ENCODE measurements at regions not wholly inside any gene's neighbourhood (a gene's known extent, or its start where the extent isn't known, plus 50 kb on each side); places are given as distances from the start of the nearest gene placed in this dataset.

DNA sequence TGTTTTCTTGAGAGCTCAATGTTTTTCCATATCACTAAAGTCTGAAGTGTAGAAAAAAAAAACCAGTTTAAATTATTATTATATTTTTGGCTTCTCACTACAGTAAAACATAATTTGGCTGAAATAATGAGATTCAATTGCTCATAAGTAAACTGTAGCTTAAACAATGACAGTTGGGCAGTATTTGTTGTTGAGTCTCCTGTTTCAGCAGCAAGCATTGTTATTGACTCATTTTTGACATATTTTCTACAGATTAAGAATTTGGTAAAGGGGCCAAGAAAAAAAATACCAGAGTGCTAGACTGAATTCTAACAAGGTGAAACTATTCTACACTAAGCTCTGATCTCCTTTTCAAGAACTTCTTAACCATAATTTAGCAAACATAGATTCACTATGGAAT lies 2070.4 kb upstream of the CELF4 start:
- no peak overlapping the region for H3K4me3 ChIP-seq (ENCODE audit: low read depth, low read length)
- no peak for DNase-seq (ENCODE audit: extremely low spot score)

DNA sequence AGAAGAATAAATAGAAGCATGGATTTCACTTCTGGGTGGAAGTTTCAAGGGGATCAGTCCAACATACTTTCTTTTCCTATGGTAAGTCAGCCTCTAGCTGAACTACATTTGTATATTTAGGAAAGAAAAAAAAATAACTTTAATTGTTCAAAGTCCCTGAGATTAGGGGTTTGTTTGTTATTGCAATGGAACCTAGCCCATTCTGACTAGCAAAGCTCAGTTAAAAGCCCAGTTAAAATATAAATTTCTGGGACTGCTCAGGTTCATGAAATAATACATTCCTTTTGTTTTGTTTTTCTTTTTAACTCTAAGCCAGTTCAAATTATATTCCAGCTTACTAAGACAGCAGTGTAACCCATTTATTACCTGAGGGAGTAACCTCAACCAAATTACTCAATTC lies 2069.6 kb upstream of the CELF4 start:
- H3K36me3 ChIP-seq (ENCODE audit: insufficient read depth) = no peaks in the 10 kb centered on the region
- DNase-seq (ENCODE audit: extremely low spot score) = no peak
- H3K27ac ChIP-seq (ENCODE audit: low read depth) = no peak overlapping the region
- H3K4me1 ChIP-seq (ENCODE audit: insufficient read depth) = no peaks in the 10 kb centered on the region
- no peak overlapping the region for H3K4me3 ChIP-seq (ENCODE audit: low read depth, low read length)

More for the DNA sequence above, 2070.4 kb upstream of the CELF4 start:
- Histone ChIP-seq H3K4me1 (ENCODE audit: insufficient read depth) (no peaks in the 10 kb centered on the region), H3K27ac (ENCODE audit: low read depth) (no peak overlapping the region), H3K36me3 (ENCODE audit: insufficient read depth) (no peaks in the 10 kb centered on the region)

DNA sequence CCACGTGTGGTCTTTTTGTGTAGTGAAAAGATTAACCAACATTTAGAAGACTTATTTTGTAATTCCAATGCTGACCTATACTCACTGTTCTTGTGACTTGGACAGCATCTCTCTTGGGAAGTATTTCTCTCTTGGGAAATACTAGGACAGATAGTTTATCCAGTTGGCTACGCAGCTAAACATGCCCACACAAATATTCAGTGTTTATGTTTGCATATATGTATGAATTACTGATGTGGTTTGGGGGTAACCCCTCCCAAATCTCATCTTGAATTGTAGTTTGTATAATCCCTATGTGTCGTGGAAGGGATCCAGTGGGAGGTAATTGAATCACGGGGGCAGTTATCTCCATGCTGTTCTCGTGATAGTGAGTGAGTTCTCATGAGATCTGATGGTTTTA lies 2062.3 kb upstream of the CELF4 start:
- WGBS = 75% methylated on average over 5 of the region's 5 CpGs
- DNase-seq (ENCODE audit: extremely low spot score) = no peak
- H3K4me3 ChIP-seq (ENCODE audit: low read depth, low read length) = no peak overlapping the region
- H3K4me1 ChIP-seq (ENCODE audit: insufficient read depth) = no peaks in the 10 kb centered on the region
- H3K27ac ChIP-seq (ENCODE audit: low read depth) = no peak overlapping the region
- H3K36me3 ChIP-seq (ENCODE audit: insufficient read depth) = no peaks in the 10 kb centered on the region

DNA sequence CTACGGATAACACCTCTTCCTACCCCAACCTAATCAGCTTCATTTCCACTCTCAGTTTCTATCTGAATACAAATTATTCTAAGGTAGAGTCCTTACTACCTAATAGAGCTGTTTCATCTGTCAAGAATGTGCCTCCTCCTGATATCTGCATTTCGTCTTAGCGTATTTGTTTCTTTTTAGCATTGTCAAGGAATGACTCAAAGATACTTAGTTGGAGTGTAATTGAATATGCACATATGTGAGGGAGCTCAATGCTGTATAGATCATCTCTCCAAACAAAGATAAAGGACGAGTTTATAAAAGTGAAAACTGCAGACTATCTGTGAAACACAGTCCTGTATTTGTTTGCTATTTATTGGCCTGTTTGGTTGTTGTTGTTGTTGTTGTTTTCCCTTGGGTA lies 2059.4 kb upstream of the CELF4 start:
- H3K27ac ChIP-seq (ENCODE audit: low read depth) = no peak overlapping the region
- no peaks in the 10 kb centered on the region for H3K4me1 ChIP-seq (ENCODE audit: insufficient read depth)
- H3K4me3 ChIP-seq (ENCODE audit: low read depth, low read length) = no peak overlapping the region
- 66% methylated on average over 4 of the region's 4 CpGs for WGBS
- no peak for DNase-seq (ENCODE audit: extremely low spot score)
- no peaks in the 10 kb centered on the region for H3K36me3 ChIP-seq (ENCODE audit: insufficient read depth)

DNA sequence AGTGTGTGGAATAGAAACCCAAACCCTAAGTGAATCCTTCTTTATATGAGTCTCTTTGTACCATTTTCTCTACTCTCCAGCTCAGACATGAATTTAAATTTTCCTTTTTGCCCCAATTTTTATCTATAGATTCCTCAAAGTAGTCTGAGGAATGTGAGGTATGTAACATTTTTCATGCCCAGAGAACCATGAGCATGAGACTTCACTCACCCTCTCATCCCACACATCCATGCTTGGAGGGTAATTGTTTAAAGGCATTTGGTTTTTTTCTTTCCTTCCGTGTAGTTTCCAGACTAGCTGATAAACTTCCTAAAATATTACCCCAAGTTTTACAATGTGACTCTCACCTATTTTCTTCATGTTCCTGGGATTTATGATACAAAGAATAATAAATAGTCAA lies 2056.8 kb upstream of the CELF4 start:
- H3K4me3 ChIP-seq (ENCODE audit: low read depth, low read length) = no peak overlapping the region
- H3K27ac ChIP-seq (ENCODE audit: low read depth) = no peak overlapping the region
- no peaks in the 10 kb centered on the region for H3K36me3 ChIP-seq (ENCODE audit: insufficient read depth)
- 73% methylated on average over 1 of the region's 1 CpG for WGBS
- no peak for DNase-seq (ENCODE audit: extremely low spot score)
- H3K4me1 ChIP-seq (ENCODE audit: insufficient read depth) = no peaks in the 10 kb centered on the region

DNA sequence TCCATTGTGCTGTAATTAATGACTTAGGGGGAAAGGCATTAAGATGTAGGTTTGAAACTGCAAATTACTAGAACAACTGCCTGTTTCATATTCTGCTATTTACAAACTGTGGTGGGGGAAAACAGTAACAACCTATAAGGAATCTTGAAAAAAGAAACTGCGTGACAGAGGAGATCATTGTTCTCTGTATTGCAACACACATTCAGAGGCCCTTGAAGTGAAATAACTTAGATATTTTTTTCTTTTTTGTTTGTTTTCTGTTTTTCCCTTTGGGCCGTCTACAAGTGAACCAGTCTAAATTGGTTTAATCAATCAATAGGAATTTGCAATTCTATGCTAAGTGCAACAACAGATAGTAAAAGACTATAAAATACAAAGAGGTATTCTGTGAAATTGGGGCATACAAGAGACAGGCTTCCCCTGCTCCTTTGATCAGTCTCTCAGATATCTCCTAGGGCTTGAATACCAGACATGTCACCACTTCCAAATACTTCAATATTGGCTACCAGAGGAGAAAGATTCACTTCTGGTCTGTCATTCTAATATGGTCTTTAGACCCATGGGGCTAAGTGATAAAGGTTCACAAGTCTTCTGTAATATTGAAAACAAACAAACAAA lies 2055.1 kb upstream of the CELF4 start:
- WGBS = 93% methylated on average over 2 of the region's 2 CpGs
- no peaks in the 10 kb centered on the region for H3K36me3 ChIP-seq (ENCODE audit: insufficient read depth)
- no peak for DNase-seq (ENCODE audit: extremely low spot score)
- H3K4me1 ChIP-seq (ENCODE audit: insufficient read depth) = no peaks in the 10 kb centered on the region
- H3K4me3 ChIP-seq (ENCODE audit: low read depth, low read length) = no peak overlapping the region
- no peak overlapping the region for H3K27ac ChIP-seq (ENCODE audit: low read depth)

DNA sequence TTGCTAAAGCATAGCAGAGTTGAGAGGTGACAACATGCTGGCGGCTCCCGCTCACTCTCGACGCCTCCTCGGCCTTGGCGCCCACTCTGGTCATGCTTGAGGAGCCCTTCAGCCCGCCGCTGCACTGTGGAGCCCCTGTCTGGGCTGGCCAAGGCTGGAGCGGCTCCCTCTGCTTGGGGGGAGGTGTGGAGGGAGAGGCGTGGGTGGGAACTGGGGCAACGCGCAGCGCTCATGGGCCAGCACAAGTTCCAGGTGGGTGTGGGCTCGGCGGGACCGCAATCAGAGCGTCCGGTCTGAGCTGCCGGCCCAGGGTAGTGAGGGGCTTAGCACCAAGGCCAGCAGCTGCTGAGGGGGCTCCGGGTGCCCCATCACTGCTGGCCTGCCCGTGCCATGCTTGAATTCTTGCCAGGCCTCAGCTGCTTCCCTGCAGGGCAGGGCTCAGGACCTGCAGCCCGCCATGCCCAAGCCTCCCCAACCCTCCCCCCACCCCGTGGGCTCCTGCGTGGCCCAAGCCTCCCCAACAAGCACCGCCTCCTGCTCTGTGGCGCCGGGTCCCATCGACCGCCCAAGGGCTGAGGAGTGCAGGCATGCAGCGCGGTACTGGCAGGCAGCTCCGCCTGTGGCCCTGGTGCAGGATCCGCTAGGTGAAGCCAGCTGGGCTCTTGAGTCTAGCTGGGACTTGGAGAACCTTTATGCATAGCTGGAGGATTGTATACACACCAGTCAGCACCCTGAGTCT lies 2052.8 kb upstream of the CELF4 start:
- Histone ChIP-seq H3K27ac (ENCODE audit: low read depth) (no peak overlapping the region), H3K4me1 (ENCODE audit: insufficient read depth) (no peaks in the 10 kb centered on the region), H3K4me3 (ENCODE audit: low read depth, low read length) (no peak overlapping the region), H3K36me3 (ENCODE audit: insufficient read depth) (no peaks in the 10 kb centered on the region)
- DNase-seq (ENCODE audit: extremely low spot score) = no peak
- 98% methylated on average over 33 of the region's 33 CpGs for WGBS

DNA sequence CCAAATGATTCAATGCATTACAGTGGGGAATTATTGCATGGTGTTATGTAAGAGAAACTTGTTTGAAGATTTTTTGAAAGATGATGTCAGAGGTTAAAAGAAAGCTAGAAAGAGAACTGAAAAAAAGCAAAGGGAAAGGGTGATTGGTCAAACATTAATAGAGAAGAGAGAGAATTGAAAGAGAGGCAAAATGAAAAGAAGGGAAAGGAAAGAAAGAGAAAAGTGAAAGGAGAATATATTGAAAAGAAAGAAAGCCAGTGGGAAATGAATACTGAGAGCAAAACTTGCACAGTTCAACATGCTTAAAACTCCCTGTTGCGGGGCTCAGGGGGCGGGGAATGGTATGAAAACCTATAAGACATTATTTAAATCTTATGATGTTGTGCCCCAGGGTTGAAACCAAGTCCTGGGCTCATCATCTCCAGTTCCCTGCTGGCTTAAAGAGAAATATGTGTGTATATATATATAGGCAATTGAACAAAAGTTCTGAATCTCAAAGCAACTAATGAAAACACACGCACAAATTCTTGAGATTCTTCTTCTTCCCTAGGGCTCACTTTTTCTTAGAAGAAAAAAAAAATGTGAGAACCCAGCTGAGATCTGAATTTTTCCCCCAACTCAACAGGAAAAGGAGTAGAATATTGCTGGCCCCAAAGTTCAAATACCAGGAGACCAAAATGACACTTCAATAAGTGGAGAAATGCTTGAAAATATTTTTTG lies 2045.9 kb upstream of the CELF4 start:
- no peaks in the 10 kb centered on the region for H3K36me3 ChIP-seq (ENCODE audit: insufficient read depth)
- 78% methylated on average over 3 of the region's 3 CpGs for WGBS
- no peak overlapping the region for H3K4me3 ChIP-seq (ENCODE audit: low read depth, low read length)
- H3K4me1 ChIP-seq (ENCODE audit: insufficient read depth) = no peaks in the 10 kb centered on the region
- no peak overlapping the region for H3K27ac ChIP-seq (ENCODE audit: low read depth)
- no peak for DNase-seq (ENCODE audit: extremely low spot score)

DNA sequence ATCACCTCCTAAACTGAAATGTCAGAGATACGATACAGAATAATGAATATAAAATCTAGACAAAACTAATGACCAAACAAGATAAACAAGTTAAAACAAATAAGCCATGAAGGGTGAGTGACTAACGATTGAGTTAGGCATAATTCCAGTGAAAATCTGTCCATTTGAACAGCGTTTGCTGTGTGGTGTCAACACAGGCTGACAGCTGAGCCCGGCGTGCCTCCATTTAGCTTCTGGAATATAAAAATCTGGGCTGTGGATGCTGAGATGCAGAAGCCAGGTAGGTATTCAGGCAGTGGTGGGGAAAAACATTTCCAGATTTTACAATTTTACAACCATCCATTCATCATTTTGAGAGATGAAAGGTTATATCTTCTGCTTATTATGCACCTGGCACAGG lies 2041.4 kb upstream of the CELF4 start:
- Histone ChIP-seq H3K36me3 (ENCODE audit: insufficient read depth) (no peaks in the 10 kb centered on the region), H3K27ac (ENCODE audit: low read depth) (no peak overlapping the region), H3K4me3 (ENCODE audit: low read depth, low read length) (no peak overlapping the region), H3K4me1 (ENCODE audit: insufficient read depth) (no peaks in the 10 kb centered on the region)
- WGBS = 80% methylated on average over 5 of the region's 5 CpGs
- DNase-seq (ENCODE audit: extremely low spot score) = no peak

DNA sequence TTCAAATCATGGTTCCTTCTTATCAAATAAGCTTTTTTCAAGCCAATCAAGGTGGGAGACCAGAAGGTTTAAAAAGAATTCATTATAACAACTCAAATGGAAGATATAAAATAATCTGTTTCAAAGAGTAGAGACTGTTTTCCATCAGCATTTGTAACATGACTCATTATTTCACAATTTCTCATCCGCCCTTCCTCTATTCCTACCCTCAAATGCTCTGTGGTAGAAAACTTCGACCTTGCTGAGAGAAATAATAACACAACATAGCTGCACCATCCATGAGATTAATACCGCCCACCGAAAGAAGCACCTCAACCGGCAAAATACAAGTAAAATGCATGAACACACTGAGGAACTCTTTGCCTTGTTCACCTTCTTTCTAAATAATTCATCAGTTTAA lies 2039.2 kb upstream of the CELF4 start:
- 86% methylated on average over 5 of the region's 5 CpGs for WGBS
- H3K27ac ChIP-seq (ENCODE audit: low read depth) = no peak overlapping the region
- no peaks in the 10 kb centered on the region for H3K4me1 ChIP-seq (ENCODE audit: insufficient read depth)
- no peak for DNase-seq (ENCODE audit: extremely low spot score)
- no peaks in the 10 kb centered on the region for H3K36me3 ChIP-seq (ENCODE audit: insufficient read depth)
- H3K4me3 ChIP-seq (ENCODE audit: low read depth, low read length) = no peak overlapping the region

DNA sequence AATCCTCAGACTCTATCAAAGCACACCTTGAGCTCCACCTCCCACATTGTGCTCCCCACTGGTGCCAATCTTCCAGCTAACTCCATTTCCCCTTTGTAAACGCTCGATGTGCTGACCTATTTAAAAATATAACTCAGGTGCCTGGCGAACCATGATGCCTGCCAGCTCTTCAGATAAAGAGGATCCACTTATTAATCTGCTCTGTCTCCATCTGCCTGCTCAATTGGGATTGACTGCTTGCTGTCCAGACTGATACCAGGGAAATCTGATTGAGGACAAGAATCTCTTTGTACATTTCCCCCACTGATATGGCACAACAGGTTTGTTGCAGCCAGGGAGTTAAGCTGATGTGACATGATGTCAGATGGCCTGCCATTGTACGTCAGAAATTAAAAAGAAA lies 2036.5 kb upstream of the CELF4 start:
- no peaks in the 10 kb centered on the region for H3K36me3 ChIP-seq (ENCODE audit: insufficient read depth)
- H3K4me1 ChIP-seq (ENCODE audit: insufficient read depth) = no peaks in the 10 kb centered on the region
- WGBS = 95% methylated on average over 4 of the region's 4 CpGs
- H3K4me3 ChIP-seq (ENCODE audit: low read depth, low read length) = no peak overlapping the region
- H3K27ac ChIP-seq (ENCODE audit: low read depth) = no peak overlapping the region
- DNase-seq (ENCODE audit: extremely low spot score) = no peak

DNA sequence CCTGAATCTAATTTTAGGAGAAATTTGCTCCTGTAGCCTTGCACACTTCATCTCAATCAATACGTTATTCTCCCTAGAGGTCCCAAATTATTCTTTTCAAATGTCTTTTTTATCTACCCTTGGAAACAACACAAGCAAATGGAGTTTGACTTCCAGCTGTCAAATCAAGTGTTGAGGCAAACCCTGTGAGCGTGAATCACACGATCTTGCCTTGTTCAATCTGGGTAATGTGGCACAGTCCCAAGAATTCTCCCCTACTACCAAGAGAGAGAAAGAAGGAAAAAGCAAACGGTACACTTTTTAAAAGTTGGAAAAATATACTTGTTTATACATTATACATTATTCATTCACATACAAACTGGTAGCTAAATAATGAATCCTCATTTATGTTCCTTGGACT lies 2035.3 kb upstream of the CELF4 start:
- H3K4me1 ChIP-seq (ENCODE audit: insufficient read depth) = no peaks in the 10 kb centered on the region
- DNase-seq (ENCODE audit: extremely low spot score) = no peak

DNA sequence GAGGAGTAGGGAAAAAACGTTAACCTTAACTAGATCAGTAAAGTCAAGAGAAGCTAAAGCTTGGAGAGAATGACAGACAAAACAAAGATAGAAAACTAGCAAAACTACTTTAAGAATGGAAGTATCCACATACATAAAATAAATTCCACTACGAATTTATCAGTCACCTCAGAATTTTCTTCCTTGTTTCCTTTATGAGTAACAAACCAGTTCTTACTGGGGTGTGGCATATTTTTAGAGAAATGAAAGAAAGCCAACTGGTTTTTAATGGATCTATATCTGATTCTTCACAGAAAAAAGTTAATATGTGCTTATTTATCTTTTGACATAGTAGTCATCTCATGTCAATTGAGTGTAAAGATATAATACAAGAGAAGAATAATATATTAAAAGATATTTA lies 2033.7 kb upstream of the CELF4 start:
- no peaks in the 10 kb centered on the region for H3K4me1 ChIP-seq (ENCODE audit: insufficient read depth)
- WGBS = 83% methylated on average over 2 of the region's 2 CpGs

More for the DNA sequence above, 2035.3 kb upstream of the CELF4 start:
- WGBS = 79% methylated on average over 4 of the region's 4 CpGs
- no peaks in the 10 kb centered on the region for H3K36me3 ChIP-seq (ENCODE audit: insufficient read depth)
- no peak overlapping the region for H3K27ac ChIP-seq (ENCODE audit: low read depth)
- H3K4me3 ChIP-seq (ENCODE audit: low read depth, low read length) = no peak overlapping the region

DNA sequence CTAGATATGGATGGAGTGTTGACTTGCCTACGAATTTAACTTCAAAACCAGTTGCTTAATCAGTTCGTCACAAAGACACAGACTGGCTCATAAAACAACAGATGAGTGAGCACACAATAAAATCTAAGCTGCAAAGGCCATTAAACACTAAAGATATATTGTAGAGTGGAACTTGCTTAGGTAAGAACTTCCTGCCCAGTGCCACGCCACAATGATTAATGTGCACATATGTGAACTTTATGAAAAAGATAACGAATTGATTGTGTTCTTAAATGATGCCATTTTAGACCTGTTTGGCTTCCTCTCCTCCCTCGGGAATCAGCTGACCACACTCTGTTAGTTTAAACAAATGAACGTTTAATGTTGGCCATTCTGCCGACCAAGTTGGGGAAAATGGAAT lies 2031.3 kb upstream of the CELF4 start:
- Histone ChIP-seq H3K4me1 (ENCODE audit: insufficient read depth) (no peaks in the 10 kb centered on the region), H3K36me3 (ENCODE audit: insufficient read depth) (no peaks in the 10 kb centered on the region), H3K27ac (ENCODE audit: low read depth) (no peak overlapping the region), H3K4me3 (ENCODE audit: low read depth, low read length) (no peak overlapping the region)
- 37% methylated on average over 7 of the region's 7 CpGs for WGBS
- no peak for DNase-seq (ENCODE audit: extremely low spot score)

More for the DNA sequence above, 2033.7 kb upstream of the CELF4 start:
- no peak overlapping the region for H3K4me3 ChIP-seq (ENCODE audit: low read depth, low read length)
- DNase-seq (ENCODE audit: extremely low spot score) = no peak
- no peaks in the 10 kb centered on the region for H3K36me3 ChIP-seq (ENCODE audit: insufficient read depth)
- no peak overlapping the region for H3K27ac ChIP-seq (ENCODE audit: low read depth)
